Fibroblast of mammary gland (primary cell): ENCODE measurements at regions not wholly inside any gene's neighbourhood (a gene's known extent, or its start where the extent isn't known, plus 50 kb on each side); places are given as distances from the start of the nearest gene placed in this dataset.

Experiments used
- DNase-seq: peaks from one replicate; pipeline ENCODE4 v3.0.0-alpha.2; 2010; ENCODE audit warnings: low read depth
- H3K4me3 ChIP-seq: 2 replicates; pipeline ENCODE4 v1.5.1; 2011; ENCODE audit warnings: low read depth, mild to moderate bottlenecking, low read length, moderate library complexity; ENCODE audit not compliant: control insufficient read depth
- CTCF ChIP-seq: conservative IDR thresholded peaks from 2 replicates; pipeline ENCODE4 v1.5.1; 2011; ENCODE audit warnings: low read depth, low read length, inconsistent platforms; ENCODE audit not compliant: control insufficient read depth, insufficient read depth

GRCh38 chr6:113011389-113011788 lies 664.3 kb downstream of the RFPL4B start:
- no peak for DNase-seq
- no peak overlapping the region for H3K4me3 ChIP-seq
- TF ChIP-seq CTCF: no peak

GRCh38 chr6:113011801-113012200 lies 664.7 kb downstream of the RFPL4B start:
- H3K4me3 ChIP-seq: no peak overlapping the region
- TF ChIP-seq CTCF: no peak
- DNase-seq: peak; percentile 36

GRCh38 chr6:113015249-113015648 lies 668.1 kb downstream of the RFPL4B start:
- H3K4me3 ChIP-seq: no peak overlapping the region
- DNase-seq: peak; percentile 82
- TF ChIP-seq CTCF: no peak

GRCh38 chr6:113017353-113017752 lies 670.2 kb downstream of the RFPL4B start:
- H3K4me3 ChIP-seq: no peak overlapping the region
- no peak for TF ChIP-seq CTCF
- peak; percentile 28 for DNase-seq

GRCh38 chr6:113018351-113019151 lies 671.4 kb downstream of the RFPL4B start:
- no peak overlapping the region for H3K4me3 ChIP-seq
- DNase-seq: peak; percentile 93
- no peak for TF ChIP-seq CTCF

GRCh38 chr6:113019176-113019575 lies 672.0 kb downstream of the RFPL4B start:
- H3K4me3 ChIP-seq: no peak overlapping the region
- no peak for DNase-seq
- TF ChIP-seq CTCF: no peak
